ENCODE measurements at regions not wholly inside any gene's neighbourhood (a gene's known extent, or its start where the extent isn't known, plus 50 kb on each side); places are given as distances from the start of the nearest gene placed in this dataset.

- H3K27me3 Mint-ChIP-seq (ENCODE audit: unreplicated experiment): no peaks in the 10 kb centered on the region
- H3K36me3 Mint-ChIP-seq (ENCODE audit: insufficient read depth, unreplicated experiment): no peaks in the 10 kb centered on the region
- TF ChIP-seq CTCF (IDR thresholded peaks at IDR 0.05; ENCODE audit: unreplicated experiment): no peak
- H3K27ac Mint-ChIP-seq (ENCODE audit: unreplicated experiment): no peak overlapping the region
- DNase-seq: no peak
- intact Hi-C loops (cut with micrococcal nuclease; ENCODE audit: unreplicated experiment): no loop called here
- BruUV-seq (replicated peaks): no TSS peak
- no peaks in the 10 kb centered on the region for H3K4me1 Mint-ChIP-seq (ENCODE audit: low read depth, unreplicated experiment)
- no peak overlapping the region for H3K4me3 Mint-ChIP-seq (ENCODE audit: low read depth, unreplicated experiment)
- peaks cover 19% of the 10 kb centered on the region for H3K9me3 Mint-ChIP-seq (ENCODE audit: low read depth, unreplicated experiment)
- CTCF ChIA-PET: no interaction called here
Observed at GRCh38 chr15:93826790-93827189, 404.6 kb upstream of the MCTP2 start.

- intact Hi-C loops (cut with micrococcal nuclease; ENCODE audit: unreplicated experiment): no loop called here
- Mint-ChIP-seq H3K27me3 (ENCODE audit: unreplicated experiment) (no peaks in the 10 kb centered on the region), H3K4me3 (ENCODE audit: low read depth, unreplicated experiment) (no peak overlapping the region), H3K27ac (ENCODE audit: unreplicated experiment) (no peak overlapping the region), H3K4me1 (ENCODE audit: low read depth, unreplicated experiment) (no peaks in the 10 kb centered on the region), H3K9me3 (ENCODE audit: low read depth, unreplicated experiment) (peaks cover 19% of the 10 kb centered on the region), H3K36me3 (ENCODE audit: insufficient read depth, unreplicated experiment) (no peaks in the 10 kb centered on the region)
- CTCF ChIA-PET: no interaction called here
- BruUV-seq (replicated peaks): no TSS peak
- DNase-seq: no peak
- TF ChIP-seq CTCF (IDR thresholded peaks at IDR 0.05; ENCODE audit: unreplicated experiment): no peak
Observed at GRCh38 chr15:93826293-93826692, 405.1 kb upstream of the MCTP2 start.

GRCh38 chr15:93825682-93826081 is 405.7 kb upstream of the MCTP2 start:
- Mint-ChIP-seq H3K27ac (ENCODE audit: unreplicated experiment) (no peak overlapping the region), H3K9me3 (ENCODE audit: low read depth, unreplicated experiment) (peaks cover 19% of the 10 kb centered on the region), H3K36me3 (ENCODE audit: insufficient read depth, unreplicated experiment) (no peaks in the 10 kb centered on the region), H3K4me3 (ENCODE audit: low read depth, unreplicated experiment) (no peak overlapping the region), H3K27me3 (ENCODE audit: unreplicated experiment) (no peaks in the 10 kb centered on the region), H3K4me1 (ENCODE audit: low read depth, unreplicated experiment) (no peaks in the 10 kb centered on the region)
- CTCF ChIA-PET: no interaction called here
- no peak for DNase-seq
- BruUV-seq (replicated peaks): no TSS peak
- TF ChIP-seq CTCF (IDR thresholded peaks at IDR 0.05; ENCODE audit: unreplicated experiment): no peak
- intact Hi-C loops (cut with micrococcal nuclease; ENCODE audit: unreplicated experiment): no loop called here

GRCh38 chr15:93823971-93824913 is 407.1 kb upstream of the MCTP2 start:
- DNase-seq: no peak
- intact Hi-C loops (cut with micrococcal nuclease; ENCODE audit: unreplicated experiment): no loop called here
- CTCF ChIA-PET: no interaction called here
- Mint-ChIP-seq H3K4me3 (ENCODE audit: low read depth, unreplicated experiment) (no peak overlapping the region), H3K9me3 (ENCODE audit: low read depth, unreplicated experiment) (peaks cover 21% of the 10 kb centered on the region), H3K36me3 (ENCODE audit: insufficient read depth, unreplicated experiment) (no peaks in the 10 kb centered on the region), H3K27ac (ENCODE audit: unreplicated experiment) (no peak overlapping the region), H3K27me3 (ENCODE audit: unreplicated experiment) (no peaks in the 10 kb centered on the region), H3K4me1 (ENCODE audit: low read depth, unreplicated experiment) (no peaks in the 10 kb centered on the region)
- BruUV-seq (replicated peaks): no TSS peak
- no peak for TF ChIP-seq CTCF (IDR thresholded peaks at IDR 0.05; ENCODE audit: unreplicated experiment)
